Hepatocyte (in vitro differentiated cells): ENCODE measurements at regions not wholly inside any gene's neighbourhood (a gene's known extent, or its start where the extent isn't known, plus 50 kb on each side); places are given as distances from the start of the nearest gene placed in this dataset.

ENCODE experiments used
- DNase-seq: peaks from one replicate; pipeline ENCODE4 v3.0.0-alpha.2; 2016; ENCODE audit warnings: low spot score
- H2AFZ ChIP-seq: fragments of 200-600 bp; sonication (generic); 2 replicates; pipeline ENCODE4 v1.6.0; 2016; ENCODE audit warnings: antibody characterized with exemption, mild to moderate bottlenecking
- H3K27ac ChIP-seq: fragments of 200-600 bp; sonication (generic); 2 replicates; pipeline ENCODE4 v1.5.1; 2016; ENCODE audit warnings: mild to moderate bottlenecking
- H3K27me3 ChIP-seq: fragments of 200-600 bp; sonication (generic); 2 replicates; pipeline ENCODE4 v1.6.1; 2016
- H3K36me3 ChIP-seq: fragments of 200-600 bp; sonication (generic); replicated peaks from 2 replicates; pipeline ENCODE4 v1.5.1; 2016; ENCODE audit warnings: low read depth; ENCODE audit not compliant: insufficient read depth
- H3K4me1 ChIP-seq: fragments of 200-600 bp; sonication (generic); 2 replicates; pipeline ENCODE4 v1.5.1; 2016; ENCODE audit warnings: mild to moderate bottlenecking, moderate library complexity; ENCODE audit not compliant: insufficient read depth
- H3K4me2 ChIP-seq: fragments of 200-600 bp; sonication (generic); 2 replicates; pipeline ENCODE4 v1.6.0; 2016
- H3K4me3 ChIP-seq: fragments of 200-600 bp; sonication (generic); 2 replicates; pipeline ENCODE4 v1.5.1; 2016; ENCODE audit warnings: mild to moderate bottlenecking
- H3K79me2 ChIP-seq: fragments of 200-600 bp; sonication (generic); 2 replicates; pipeline ENCODE4 v1.6.0; 2017; ENCODE audit warnings: mild to moderate bottlenecking
- H3K9me2 ChIP-seq: fragments of 200-600 bp; sonication (generic); replicated peaks from 2 replicates; pipeline ENCODE4 v1.6.0; 2017; ENCODE audit warnings: mild to moderate bottlenecking; ENCODE audit not compliant: insufficient read depth
- H3K9me3 ChIP-seq: fragments of 200-600 bp; sonication (generic); 2 replicates; pipeline ENCODE4 v1.5.1; 2016; ENCODE audit warnings: low read depth, mild to moderate bottlenecking
- H4K20me1 ChIP-seq: fragments of 200-600 bp; sonication (generic); 2 replicates; pipeline ENCODE4 v1.6.0; 2016; ENCODE audit warnings: mild to moderate bottlenecking; ENCODE audit not compliant: insufficient read depth, poor library complexity, severe bottlenecking
- CTCF ChIP-seq: fragments of 200-600 bp; sonication (generic); IDR thresholded peaks from 2 replicates; pipeline ENCODE4 v1.5.1; 2016; ENCODE audit warnings: antibody characterized with exemption, mild to moderate bottlenecking; ENCODE audit not compliant: poor library complexity
- EZH2 ChIP-seq: fragments of 200-600 bp; sonication (generic); IDR thresholded peaks from 2 replicates; pipeline ENCODE4 v1.6.1; 2016; ENCODE audit warnings: antibody characterized with exemption, mild to moderate bottlenecking, borderline replicate concordance
- EZH2phosphoT487 ChIP-seq: fragments of 200-600 bp; sonication (generic); IDR thresholded peaks from one replicate; pipeline ENCODE4 v1.6.1; 2018; ENCODE audit warnings: antibody characterized with exemption, mild to moderate bottlenecking, low read depth, moderate library complexity; ENCODE audit not compliant: unreplicated experiment, severe bottlenecking
- WGBS: methylation state at CpG from one replicate; pipeline ENCODE4 v1.1.6; 2016; ENCODE audit warnings: low lambda C conversion rate; ENCODE audit errors: missing lambda C conversion rate; 5-methylcytosine and 5-hydroxymethylcytosine counted together

GRCh38 chr16:80344570-80344969 is 196.2 kb upstream of the DYNLRB2 start:
- Histone ChIP-seq H3K4me3 (no peak overlapping the region), H2AFZ (no peak overlapping the region), H3K9me3 (no peaks in the 10 kb centered on the region), H3K9me2 (no peaks in the 10 kb centered on the region), H3K36me3 (no peaks in the 10 kb centered on the region), H3K79me2 (no peaks in the 10 kb centered on the region), H3K4me2 (no peak overlapping the region), H3K27me3 (no peaks in the 10 kb centered on the region), H3K4me1 (no peaks in the 10 kb centered on the region), H3K27ac (no peak overlapping the region), H4K20me1 (no peaks in the 10 kb centered on the region)
- 92% methylated on average over 2 of the region's 2 CpGs for WGBS
- TF ChIP-seq EZH2 (no peak), EZH2phosphoT487 (no peak), CTCF (no peak)
- DNase-seq: no peak

- Histone ChIP-seq H3K27me3 (no peaks in the 10 kb centered on the region), H3K36me3 (no peaks in the 10 kb centered on the region), H3K9me2 (no peaks in the 10 kb centered on the region), H3K9me3 (no peaks in the 10 kb centered on the region), H2AFZ (no peak overlapping the region), H3K4me3 (no peak overlapping the region), H3K4me1 (no peaks in the 10 kb centered on the region), H3K79me2 (no peaks in the 10 kb centered on the region), H3K4me2 (no peak overlapping the region), H3K27ac (no peak overlapping the region), H4K20me1 (no peaks in the 10 kb centered on the region)
- WGBS: 47% methylated on average over 3 of the region's 3 CpGs
- DNase-seq: peak; percentile 19
- no peak for TF ChIP-seq EZH2
- peak; percentile 31 for TF ChIP-seq CTCF
- TF ChIP-seq EZH2phosphoT487: no peak
These were observed 199.5 kb upstream of the DYNLRB2 start for GRCh38 chr16:80341263-80341662.

GRCh38 chr16:80337786-80338185 is 203.0 kb upstream of the DYNLRB2 start:
- 80% methylated on average over 5 of the region's 5 CpGs for WGBS
- no peaks in the 10 kb centered on the region for H3K27me3 ChIP-seq

GRCh38 chr16:80330803-80331202 is 210.0 kb upstream of the DYNLRB2 start:
- Histone ChIP-seq H3K36me3 (no peaks in the 10 kb centered on the region), H3K27me3 (no peaks in the 10 kb centered on the region), H3K27ac (peak overlapping the region; percentile 66), H3K9me2 (no peaks in the 10 kb centered on the region), H4K20me1 (no peaks in the 10 kb centered on the region), H3K4me1 (peaks cover 6% of the 10 kb centered on the region), H3K9me3 (no peaks in the 10 kb centered on the region), H3K4me2 (no peak overlapping the region), H2AFZ (no peak overlapping the region), H3K4me3 (no peak overlapping the region), H3K79me2 (no peaks in the 10 kb centered on the region)
- 84% methylated on average over 3 of the region's 3 CpGs for WGBS
- DNase-seq: peak; percentile 44
- TF ChIP-seq EZH2 (no peak), EZH2phosphoT487 (no peak), CTCF (no peak)

More at GRCh38 chr16:80337786-80338185, 203.0 kb upstream of the DYNLRB2 start:
- Histone ChIP-seq H3K27ac (no peak overlapping the region), H4K20me1 (no peaks in the 10 kb centered on the region), H3K9me3 (no peaks in the 10 kb centered on the region), H3K4me3 (no peak overlapping the region), H3K4me1 (no peaks in the 10 kb centered on the region), H3K4me2 (no peak overlapping the region), H3K9me2 (no peaks in the 10 kb centered on the region), H3K79me2 (no peaks in the 10 kb centered on the region), H3K36me3 (no peaks in the 10 kb centered on the region), H2AFZ (no peak overlapping the region)
- TF ChIP-seq EZH2: no peak
- TF ChIP-seq EZH2phosphoT487: no peak
- DNase-seq: no peak
